ENCODE measurements at regions not wholly inside any gene's neighbourhood (a gene's known extent, or its start where the extent isn't known, plus 50 kb on each side); places are given as distances from the start of the nearest gene placed in this dataset.
"Not testable (repeated sequence)": the region's sequence is repeated elsewhere in the genome, so short reads cannot be mapped to it uniquely, and the experiment has no call there.

GRCh38 chr1:80153762-80154161 is 1147.2 kb upstream of the ADGRL4 start:
- intact Hi-C loops (cut with micrococcal nuclease): no loop called here
- no peak for DNase-seq
- ATAC-seq: no peak

- DNase-seq (no peak), ATAC-seq (no peak)
- intact Hi-C loops (cut with micrococcal nuclease): no loop called here
These were observed 1136.8 kb upstream of the ADGRL4 start for GRCh38 chr1:80143361-80143760.

- ATAC-seq; intact Hi-C loops (cut with micrococcal nuclease); DNase-seq: not testable (repeated sequence)
These were observed 1131.5 kb upstream of the ADGRL4 start for GRCh38 chr1:80137946-80138602.

GRCh38 chr1:80113168-80114038 is 1106.9 kb upstream of the ADGRL4 start:
- intact Hi-C loops (cut with micrococcal nuclease): no loop called here
- DNase-seq (no peak), ATAC-seq (no peak)

GRCh38 chr1:80101159-80101558 is 1094.6 kb upstream of the ADGRL4 start:
- ATAC-seq (no peak), DNase-seq (no peak)
- intact Hi-C loops (cut with micrococcal nuclease): no loop called here

GRCh38 chr1:80099713-80100112 is 1093.2 kb upstream of the ADGRL4 start:
- DNase-seq (no peak), ATAC-seq (no peak)
- intact Hi-C loops (cut with micrococcal nuclease): no loop called here

GRCh38 chr1:80085067-80085466 is 1078.5 kb upstream of the ADGRL4 start:
- DNase-seq (no peak), ATAC-seq (no peak)
- intact Hi-C loops (cut with micrococcal nuclease): no loop called here

GRCh38 chr1:80083892-80084291 is 1077.4 kb upstream of the ADGRL4 start:
- ATAC-seq (no peak), DNase-seq (no peak)
- intact Hi-C loops (cut with micrococcal nuclease): no loop called here

GRCh38 chr1:80076469-80076868 is 1069.9 kb upstream of the ADGRL4 start:
- no peak for DNase-seq
- intact Hi-C loops (cut with micrococcal nuclease): no loop called here
- ATAC-seq: no peak

GRCh38 chr1:80075351-80075750 is 1068.8 kb upstream of the ADGRL4 start:
- intact Hi-C loops (cut with micrococcal nuclease): no loop called here
- DNase-seq (no peak), ATAC-seq (no peak)

- intact Hi-C loops (cut with micrococcal nuclease): no loop called here
- ATAC-seq (no peak), DNase-seq (no peak)
These were observed 1066.0 kb upstream of the ADGRL4 start for GRCh38 chr1:80072563-80072962.

GRCh38 chr1:80066060-80066459 is 1059.5 kb upstream of the ADGRL4 start:
- no peak for DNase-seq
- ATAC-seq: no peak
- intact Hi-C loops (cut with micrococcal nuclease): no loop called here

GRCh38 chr1:80064524-80064923 is 1058.0 kb upstream of the ADGRL4 start:
- DNase-seq: no peak
- intact Hi-C loops (cut with micrococcal nuclease): no loop called here
- ATAC-seq: no peak

- DNase-seq (no peak), ATAC-seq (no peak)
- intact Hi-C loops (cut with micrococcal nuclease): no loop called here
These were observed 1053.4 kb upstream of the ADGRL4 start for GRCh38 chr1:80059940-80060339.

- no peak for ATAC-seq
- intact Hi-C loops (cut with micrococcal nuclease): no loop called here
- DNase-seq: no peak
These were observed 1049.6 kb upstream of the ADGRL4 start for GRCh38 chr1:80056179-80056578.

GRCh38 chr1:80054129-80054528 is 1047.6 kb upstream of the ADGRL4 start:
- intact Hi-C loops (cut with micrococcal nuclease): no loop called here
- ATAC-seq (peak; percentile 20), DNase-seq (peak; percentile 13)

GRCh38 chr1:80053613-80054012 is 1047.1 kb upstream of the ADGRL4 start:
- no peak for ATAC-seq
- peak; percentile 20 for DNase-seq
- intact Hi-C loops (cut with micrococcal nuclease): no loop called here

GRCh38 chr1:80050523-80050922 is 1044.0 kb upstream of the ADGRL4 start:
- ATAC-seq (no peak), DNase-seq (no peak)
- intact Hi-C loops (cut with micrococcal nuclease): no loop called here

GRCh38 chr1:80050085-80050484 is 1043.6 kb upstream of the ADGRL4 start:
- intact Hi-C loops (cut with micrococcal nuclease): no loop called here
- DNase-seq (no peak), ATAC-seq (no peak)

GRCh38 chr1:80048716-80049115 is 1042.2 kb upstream of the ADGRL4 start:
- no peak for ATAC-seq
- no peak for DNase-seq
- intact Hi-C loops (cut with micrococcal nuclease): no loop called here

- ATAC-seq (no peak), DNase-seq (no peak)
- intact Hi-C loops (cut with micrococcal nuclease): no loop called here
These were observed 1041.3 kb upstream of the ADGRL4 start for GRCh38 chr1:80047791-80048190.

Measured in left ventricle myocardium superior (tissue), 1 donor.